ENCODE measurements at regions not wholly inside any gene's neighbourhood (a gene's known extent, or its start where the extent isn't known, plus 50 kb on each side); places are given as distances from the start of the nearest gene placed in this dataset.

GRCh38 chr2:228625481-228625880 lies 444.0 kb upstream of the SPHKAP start:
- no peaks in the 10 kb centered on the region for H3K36me3 ChIP-seq (replicated peaks in 1 of 2; ENCODE audit: control insufficient read depth in 1 of 2, insufficient read depth in 2 of 2, low read length in 2 of 2)
- Mint-ChIP-seq H3K4me1 (no peaks in the 10 kb centered on the region), H3K4me3 (no peak overlapping the region), H3K27me3 (ENCODE audit: low read depth in 3 of 3) (no peaks in the 10 kb centered on the region), H3K36me3 (no peaks in the 10 kb centered on the region), H3K9me3 (peaks cover 0 to 11% (median 3%) of the 10 kb centered on the region in 7 donors), H3K27ac (no peak overlapping the region)
- no peak overlapping the region for H3K4me3 ChIP-seq (replicated peaks in 1 of 3; ENCODE audit: low read depth in 2 of 3, low read length in 3 of 3)
- TF ChIP-seq, protein P1, sequence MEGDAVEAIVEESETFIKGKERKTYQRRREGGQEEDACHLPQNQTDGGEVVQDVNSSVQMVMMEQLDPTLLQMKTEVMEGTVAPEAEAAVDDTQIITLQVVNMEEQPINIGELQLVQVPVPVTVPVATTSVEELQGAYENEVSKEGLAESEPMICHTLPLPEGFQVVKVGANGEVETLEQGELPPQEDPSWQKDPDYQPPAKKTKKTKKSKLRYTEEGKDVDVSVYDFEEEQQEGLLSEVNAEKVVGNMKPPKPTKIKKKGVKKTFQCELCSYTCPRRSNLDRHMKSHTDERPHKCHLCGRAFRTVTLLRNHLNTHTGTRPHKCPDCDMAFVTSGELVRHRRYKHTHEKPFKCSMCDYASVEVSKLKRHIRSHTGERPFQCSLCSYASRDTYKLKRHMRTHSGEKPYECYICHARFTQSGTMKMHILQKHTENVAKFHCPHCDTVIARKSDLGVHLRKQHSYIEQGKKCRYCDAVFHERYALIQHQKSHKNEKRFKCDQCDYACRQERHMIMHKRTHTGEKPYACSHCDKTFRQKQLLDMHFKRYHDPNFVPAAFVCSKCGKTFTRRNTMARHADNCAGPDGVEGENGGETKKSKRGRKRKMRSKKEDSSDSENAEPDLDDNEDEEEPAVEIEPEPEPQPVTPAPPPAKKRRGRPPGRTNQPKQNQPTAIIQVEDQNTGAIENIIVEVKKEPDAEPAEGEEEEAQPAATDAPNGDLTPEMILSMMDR (IDR thresholded peaks at IDR 0.05) = no peak
- no peak overlapping the region for H3K4me2 ChIP-seq (replicated peaks; ENCODE audit: extremely low read depth, low read length, poor library complexity, severe bottlenecking)
- H3K9ac ChIP-seq (ENCODE audit: insufficient read depth, low read length, poor library complexity, severe bottlenecking) = no peak overlapping the region
- intact Hi-C loops (cut with micrococcal nuclease) = no loop called here
- no peak for DNase-seq
- 67% methylated on average over 1 of the region's 3 CpGs for WGBS (ENCODE audit: insufficient coverage)
- no peak overlapping the region for H2AFZ ChIP-seq (ENCODE audit: insufficient read depth, low read depth, low read length, poor library complexity, severe bottlenecking)
- no peaks in the 10 kb centered on the region for H3K4me1 ChIP-seq (ENCODE audit: control insufficient read depth in 1 of 2, insufficient read depth in 2 of 2, low read length in 2 of 2)
- H3K79me2 ChIP-seq (ENCODE audit: insufficient read depth, low read length) = no peaks in the 10 kb centered on the region
- H3K27ac ChIP-seq (ENCODE audit: low read depth in 1 of 2, low read length in 2 of 2) = no peak overlapping the region
- no peaks in the 10 kb centered on the region for H3K27me3 ChIP-seq (ENCODE audit: control insufficient read depth in 2 of 2, insufficient read depth in 2 of 2, low read length in 2 of 2)
- no peaks in the 10 kb centered on the region for H4K20me1 ChIP-seq (ENCODE audit: insufficient read depth, low read length)
- H3K9me3 ChIP-seq (replicated peaks in 1 of 2; ENCODE audit: control insufficient read depth in 1 of 2, insufficient read depth in 1 of 2, low read length in 2 of 2) = peaks cover 5 to 7% of the 10 kb centered on the region in 2 donors

- H3K4me1 Mint-ChIP-seq = no peaks in the 10 kb centered on the region
- H3K4me1 ChIP-seq (ENCODE audit: control insufficient read depth in 1 of 2, insufficient read depth in 2 of 2, low read length in 2 of 2) = no peaks in the 10 kb centered on the region
- H3K4me2 ChIP-seq (replicated peaks; ENCODE audit: extremely low read depth, low read length, poor library complexity, severe bottlenecking) = no peak overlapping the region
- intact Hi-C loops (cut with micrococcal nuclease) = no loop called here
- no peak overlapping the region for H3K9ac ChIP-seq (ENCODE audit: insufficient read depth, low read length, poor library complexity, severe bottlenecking)
- H3K27me3 ChIP-seq (ENCODE audit: control insufficient read depth in 2 of 2, insufficient read depth in 2 of 2, low read length in 2 of 2) = no peaks in the 10 kb centered on the region
- no peak overlapping the region for H3K27ac Mint-ChIP-seq
- H3K9me3 ChIP-seq (replicated peaks in 1 of 2; ENCODE audit: control insufficient read depth in 1 of 2, insufficient read depth in 1 of 2, low read length in 2 of 2) = peaks cover 5 to 7% of the 10 kb centered on the region in 2 donors
- no peak overlapping the region for H3K4me3 Mint-ChIP-seq
- H3K27me3 Mint-ChIP-seq (ENCODE audit: low read depth in 3 of 3) = no peaks in the 10 kb centered on the region
- H3K27ac ChIP-seq (ENCODE audit: low read depth in 1 of 2, low read length in 2 of 2) = no peak overlapping the region
- peaks cover 0 to 11% (median 1%) of the 10 kb centered on the region in 7 donors for H3K9me3 Mint-ChIP-seq
- no peaks in the 10 kb centered on the region for H3K79me2 ChIP-seq (ENCODE audit: insufficient read depth, low read length)
- no peaks in the 10 kb centered on the region for H3K36me3 ChIP-seq (replicated peaks in 1 of 2; ENCODE audit: control insufficient read depth in 1 of 2, insufficient read depth in 2 of 2, low read length in 2 of 2)
- H3K36me3 Mint-ChIP-seq = no peaks in the 10 kb centered on the region
- no peaks in the 10 kb centered on the region for H4K20me1 ChIP-seq (ENCODE audit: insufficient read depth, low read length)
- DNase-seq = no peak
- WGBS (ENCODE audit: insufficient coverage) = no CpG with 5 or more reads among the region's 1 CpG
- no peak overlapping the region for H3K4me3 ChIP-seq (replicated peaks in 1 of 3; ENCODE audit: low read depth in 2 of 3, low read length in 3 of 3)
- TF ChIP-seq, protein P1 (IDR thresholded peaks at IDR 0.05) = no peak
- no peak overlapping the region for H2AFZ ChIP-seq (ENCODE audit: insufficient read depth, low read depth, low read length, poor library complexity, severe bottlenecking)
Observed at GRCh38 chr2:228624733-228625132, 443.2 kb upstream of the SPHKAP start.

All from CD14-positive monocyte (primary cell).